DND-41 (cell line): ENCODE measurements at regions not wholly inside any gene's neighbourhood (a gene's known extent, or its start where the extent isn't known, plus 50 kb on each side); places are given as distances from the start of the nearest gene placed in this dataset.

Experiments used
- ATAC-seq: fragments of 200-7000 bp; cut with Tn5 transposase; 3 replicates; pipeline ENCODE4 v1.9.1; 2021; ENCODE audit warnings: low read depth; ENCODE audit not compliant: insufficient read depth
- DNase-seq: peaks from one replicate; pipeline ENCODE4 v3.0.0-alpha.2; 2020
- H2AFZ ChIP-seq: 2 replicates; pipeline ENCODE4 v1.6.0; 2012; ENCODE audit warnings: low read depth, low read length
- H3K27ac ChIP-seq: 2 replicates; pipeline ENCODE4 v1.5.1; 2012; ENCODE audit warnings: low read length, inconsistent platforms
- H3K27me3 ChIP-seq: fragments of 200-600 bp; sonication (generic); 2 replicates; pipeline ENCODE4 v1.6.0; 2012; ENCODE audit warnings: low read length, mild to moderate bottlenecking, inconsistent platforms; ENCODE audit not compliant: insufficient read depth, poor library complexity
- H3K36me3 ChIP-seq: 2 replicates; pipeline ENCODE4 v1.5.1; 2012; ENCODE audit warnings: low read length, inconsistent platforms; ENCODE audit not compliant: insufficient read depth
- H3K4me1 ChIP-seq: 2 replicates; pipeline ENCODE4 v1.5.1; 2012; ENCODE audit warnings: mild to moderate bottlenecking, low read length; ENCODE audit not compliant: insufficient read depth
- H3K4me2 ChIP-seq: 2 replicates; pipeline ENCODE4 v1.6.0; 2012; ENCODE audit warnings: mild to moderate bottlenecking, moderate library complexity, low read length, inconsistent platforms; ENCODE audit not compliant: insufficient read depth
- H3K4me3 ChIP-seq, 2 experiments: fragments of 200-600 bp in 1 of 2; shearing (Covaris generic) in 1 of 2; 2 replicates each; pipeline ENCODE4 v1.5.1; 2012 to 2016; ENCODE audit warnings: inconsistent platforms in 2 of 2, low read length in 2 of 2, mild to moderate bottlenecking in 2 of 2, low read depth in 1 of 2, moderate library complexity in 1 of 2
- H3K79me2 ChIP-seq: 2 replicates; pipeline ENCODE4 v1.6.0; 2012; ENCODE audit warnings: low read length, inconsistent platforms; ENCODE audit not compliant: insufficient read depth
- H3K9ac ChIP-seq: 2 replicates; pipeline ENCODE4 v1.6.0; 2012; ENCODE audit warnings: low read depth, mild to moderate bottlenecking, inconsistent platforms, low read length, moderate library complexity
- H3K9me3 ChIP-seq: 2 replicates; pipeline ENCODE4 v1.5.1; 2012; ENCODE audit warnings: low read length, moderate library complexity, mild to moderate bottlenecking, inconsistent platforms; ENCODE audit not compliant: insufficient read depth, severe bottlenecking
- H4K20me1 ChIP-seq: 2 replicates; pipeline ENCODE4 v1.6.0; 2012; ENCODE audit warnings: low read length; ENCODE audit not compliant: insufficient read depth
- CTCF ChIP-seq: IDR thresholded peaks from 2 replicates; pipeline ENCODE4 v1.5.1; 2012; ENCODE audit warnings: borderline replicate concordance, low read length, moderate library complexity, mild to moderate bottlenecking; ENCODE audit not compliant: poor library complexity, severe bottlenecking; ENCODE audit errors: extremely low read depth
- EZH2 ChIP-seq: IDR thresholded peaks from 3 replicates; pipeline ENCODE4 v1.6.1; 2012; ENCODE audit warnings: borderline replicate concordance, low read depth, mild to moderate bottlenecking, moderate library complexity, low read length, inconsistent platforms; ENCODE audit not compliant: severe bottlenecking

GRCh38 chr14:98606041-98606640 is 665.9 kb downstream of the BCL11B start:
- Histone ChIP-seq H3K4me1 (no peaks in the 10 kb centered on the region; the same call in 1 of the 2 replicates), H3K79me2 (no peaks in the 10 kb centered on the region), H3K9ac (no peak overlapping the region), H3K4me3 (no peak overlapping the region), H4K20me1 (no peaks in the 10 kb centered on the region), H2AFZ (no peak overlapping the region), H3K27ac (no peak overlapping the region), H3K36me3 (no peaks in the 10 kb centered on the region), H3K4me2 (no peak overlapping the region), H3K9me3 (no peaks in the 10 kb centered on the region), H3K27me3 (no peaks in the 10 kb centered on the region)
- ATAC-seq (no peak), DNase-seq (no peak)
- TF ChIP-seq CTCF (no peak), EZH2 (no peak)

- Histone ChIP-seq H3K36me3 (no peaks in the 10 kb centered on the region), H3K9ac (no peak overlapping the region), H3K4me1 (no peaks in the 10 kb centered on the region; the same call in 1 of the 2 replicates), H3K27ac (no peak overlapping the region), H3K4me3 (no peak overlapping the region), H3K79me2 (no peaks in the 10 kb centered on the region), H3K9me3 (no peaks in the 10 kb centered on the region), H4K20me1 (no peaks in the 10 kb centered on the region), H3K4me2 (no peak overlapping the region), H2AFZ (no peak overlapping the region), H3K27me3 (no peaks in the 10 kb centered on the region)
- no peak for ATAC-seq
- TF ChIP-seq EZH2 = no peak
- no peak for TF ChIP-seq CTCF
- no peak for DNase-seq
Observed at GRCh38 chr14:98606816-98607215, 665.2 kb downstream of the BCL11B start.

GRCh38 chr14:98607341-98607910 is 664.6 kb downstream of the BCL11B start:
- no peak for TF ChIP-seq CTCF
- TF ChIP-seq EZH2 = no peak
- H3K79me2 ChIP-seq = no peaks in the 10 kb centered on the region

More at GRCh38 chr14:98607341-98607910, 664.6 kb downstream of the BCL11B start:
- ATAC-seq = no peak
- Histone ChIP-seq H3K27me3 (no peaks in the 10 kb centered on the region), H4K20me1 (no peaks in the 10 kb centered on the region), H2AFZ (no peak overlapping the region), H3K4me3 (no peak overlapping the region), H3K9me3 (no peaks in the 10 kb centered on the region), H3K4me1 (no peaks in the 10 kb centered on the region; the same call in 1 of the 2 replicates), H3K27ac (no peak overlapping the region), H3K4me2 (no peak overlapping the region), H3K36me3 (no peaks in the 10 kb centered on the region), H3K9ac (no peak overlapping the region)
- no peak for DNase-seq
